LNCAP (cell line): ENCODE measurements at regions not wholly inside any gene's neighbourhood (a gene's known extent, or its start where the extent isn't known, plus 50 kb on each side); places are given as distances from the start of the nearest gene placed in this dataset.

Experiments used
- TF ChIP-seq, protein P1 (sequence below): fragments of 450-650 bp; IDR thresholded peaks from 2 replicates; pipeline ENCODE4 v1.5.1; 2017; ENCODE audit warnings: mild to moderate bottlenecking

GRCh38 chr10:4191354-4191753 lies 406.3 kb upstream of the KLF6 start:
- TF ChIP-seq, protein P1, sequence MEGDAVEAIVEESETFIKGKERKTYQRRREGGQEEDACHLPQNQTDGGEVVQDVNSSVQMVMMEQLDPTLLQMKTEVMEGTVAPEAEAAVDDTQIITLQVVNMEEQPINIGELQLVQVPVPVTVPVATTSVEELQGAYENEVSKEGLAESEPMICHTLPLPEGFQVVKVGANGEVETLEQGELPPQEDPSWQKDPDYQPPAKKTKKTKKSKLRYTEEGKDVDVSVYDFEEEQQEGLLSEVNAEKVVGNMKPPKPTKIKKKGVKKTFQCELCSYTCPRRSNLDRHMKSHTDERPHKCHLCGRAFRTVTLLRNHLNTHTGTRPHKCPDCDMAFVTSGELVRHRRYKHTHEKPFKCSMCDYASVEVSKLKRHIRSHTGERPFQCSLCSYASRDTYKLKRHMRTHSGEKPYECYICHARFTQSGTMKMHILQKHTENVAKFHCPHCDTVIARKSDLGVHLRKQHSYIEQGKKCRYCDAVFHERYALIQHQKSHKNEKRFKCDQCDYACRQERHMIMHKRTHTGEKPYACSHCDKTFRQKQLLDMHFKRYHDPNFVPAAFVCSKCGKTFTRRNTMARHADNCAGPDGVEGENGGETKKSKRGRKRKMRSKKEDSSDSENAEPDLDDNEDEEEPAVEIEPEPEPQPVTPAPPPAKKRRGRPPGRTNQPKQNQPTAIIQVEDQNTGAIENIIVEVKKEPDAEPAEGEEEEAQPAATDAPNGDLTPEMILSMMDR: no peak

DNA sequence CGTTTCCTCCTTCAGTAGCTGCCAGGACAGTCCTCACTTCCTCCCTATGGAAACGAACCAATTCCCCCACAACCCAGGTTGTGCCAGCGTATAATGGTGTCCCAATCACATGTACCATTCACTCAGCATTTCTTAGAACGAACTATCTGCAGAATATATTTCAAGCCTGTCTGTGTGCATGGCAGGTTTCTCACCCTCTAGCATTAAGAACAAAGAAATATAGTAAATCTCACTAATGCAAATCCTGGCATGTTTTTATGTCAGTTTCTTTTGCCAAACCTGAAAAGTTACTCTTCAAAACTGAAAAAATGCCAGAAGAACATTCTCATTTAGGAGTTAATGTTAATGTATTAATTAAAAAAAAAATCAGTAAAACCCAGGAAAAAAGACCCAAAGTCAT lies 405.9 kb upstream of the KLF6 start:
- TF ChIP-seq, protein P1: no peak

GRCh38 chr10:4189281-4189680 lies 404.3 kb upstream of the KLF6 start:
- TF ChIP-seq, protein P1: no peak

- TF ChIP-seq, protein P1: no peak
Measured at GRCh38 chr10:4188406-4188805, 403.4 kb upstream of the KLF6 start.

- TF ChIP-seq, protein P1: no peak
Measured at GRCh38 chr10:4186849-4187540, 402.0 kb upstream of the KLF6 start.

DNA sequence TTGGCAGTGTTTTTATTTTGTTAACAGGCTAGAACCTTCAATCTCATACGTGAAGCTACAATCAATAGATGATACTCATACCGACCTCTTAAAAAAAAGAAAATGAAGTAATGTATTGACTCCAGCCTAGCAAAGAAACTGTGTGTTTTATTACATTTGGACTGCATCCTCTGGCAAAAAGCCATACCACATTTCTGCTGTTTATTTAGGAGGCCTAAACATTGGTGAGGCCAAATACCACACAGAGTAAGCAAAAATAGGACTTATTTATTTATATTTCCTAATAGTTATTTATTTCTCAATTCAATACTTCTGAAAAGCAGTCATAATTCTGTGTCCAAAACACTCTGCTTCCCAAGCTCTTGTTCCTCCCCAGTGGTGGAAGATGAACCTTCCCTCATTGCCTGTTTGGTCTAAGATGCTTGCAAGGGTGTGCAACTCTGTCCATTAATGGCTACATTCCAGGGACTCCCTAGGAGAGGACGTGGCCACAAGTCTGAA lies 398.8 kb upstream of the KLF6 start:
- TF ChIP-seq, protein P1: no peak

DNA sequence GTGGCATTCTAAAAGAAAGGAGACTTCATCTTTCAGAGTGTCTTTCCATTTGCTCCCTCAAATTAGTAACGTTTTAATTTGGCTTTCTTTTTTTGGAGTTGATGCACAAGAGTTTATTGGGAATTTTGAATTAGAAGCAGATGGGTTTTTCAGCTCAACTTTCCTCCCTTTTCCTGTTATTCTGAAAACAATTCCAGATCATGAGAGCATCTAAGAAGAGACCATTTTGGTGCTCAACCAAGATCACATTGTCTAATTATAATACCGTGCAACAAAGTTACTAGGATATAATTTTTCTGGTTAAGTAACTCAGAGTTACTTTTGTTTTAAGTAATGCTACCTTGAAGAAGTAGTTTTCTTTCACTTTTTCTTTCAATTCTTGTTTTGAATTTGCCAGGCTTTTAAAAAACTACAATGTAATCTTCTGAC lies 396.6 kb upstream of the KLF6 start:
- TF ChIP-seq, protein P1: no peak

DNA sequence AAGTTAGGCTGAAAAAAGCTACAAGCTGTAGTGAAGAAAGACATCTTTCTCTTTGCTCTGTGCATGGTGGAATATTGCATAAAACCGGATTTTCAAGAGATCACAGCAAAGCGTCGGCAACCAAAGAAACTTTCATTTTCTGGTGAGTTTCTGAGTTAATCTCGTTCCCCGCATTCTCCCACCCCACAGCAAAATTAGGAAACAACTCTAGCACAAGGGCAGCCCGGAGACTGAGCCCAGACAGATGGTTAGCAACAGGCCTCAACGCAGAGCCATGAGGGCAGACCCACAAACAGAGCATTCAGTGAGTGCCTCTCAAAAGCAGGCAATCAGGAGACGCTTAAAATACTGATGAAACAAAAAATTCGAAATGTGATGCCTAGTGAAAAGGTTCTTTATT lies 396.1 kb upstream of the KLF6 start:
- TF ChIP-seq, protein P1: no peak
